ENCODE measurements at regions not wholly inside any gene's neighbourhood (a gene's known extent, or its start where the extent isn't known, plus 50 kb on each side); places are given as distances from the start of the nearest gene placed in this dataset.
"Not testable (repeated sequence)": the region's sequence is repeated elsewhere in the genome, so short reads cannot be mapped to it uniquely, and the experiment has no call there.

GRCh38 chr1:195218428-195219212, 1389.6 kb downstream of the KCNT2 start:
- DNase-seq (ENCODE audit: low read depth in 2 of 2), result no peak

- no peak for DNase-seq (ENCODE audit: low read depth in 2 of 2)
Measured at GRCh38 chr1:195202241-195202640, 1406.0 kb downstream of the KCNT2 start.

GRCh38 chr1:195200772-195201171, 1407.5 kb downstream of the KCNT2 start:
- DNase-seq (ENCODE audit: low read depth in 2 of 2), result no peak

GRCh38 chr1:195197116-195197515, 1411.1 kb downstream of the KCNT2 start:
- no peak for DNase-seq (ENCODE audit: low read depth in 2 of 2)

- no peak for DNase-seq (ENCODE audit: low read depth in 2 of 2)
Measured at GRCh38 chr1:195195423-195196057, 1412.7 kb downstream of the KCNT2 start.

GRCh38 chr1:195193134-195193533, 1415.1 kb downstream of the KCNT2 start:
- DNase-seq (ENCODE audit: low read depth in 2 of 2), result no peak

GRCh38 chr1:195188821-195189220, 1419.4 kb downstream of the KCNT2 start:
- peak; percentile 16 to 17 for DNase-seq (ENCODE audit: low read depth in 2 of 2)

- DNase-seq (ENCODE audit: low read depth in 2 of 2), result no peak
Measured at GRCh38 chr1:195186544-195186943, 1421.7 kb downstream of the KCNT2 start.

GRCh38 chr1:195185736-195186135, 1422.5 kb downstream of the KCNT2 start:
- DNase-seq (ENCODE audit: low read depth in 2 of 2), result no peak

- no peak for DNase-seq (ENCODE audit: low read depth in 2 of 2)
Measured at GRCh38 chr1:195185321-195185720, 1422.9 kb downstream of the KCNT2 start.

GRCh38 chr1:195173753-195174152, 1434.5 kb downstream of the KCNT2 start:
- no peak for DNase-seq (ENCODE audit: low read depth in 2 of 2)

GRCh38 chr1:195159795-195160194, 1448.4 kb downstream of the KCNT2 start:
- DNase-seq (ENCODE audit: low read depth in 2 of 2), result not testable (repeated sequence)

- no peak for DNase-seq (ENCODE audit: low read depth in 2 of 2)
Measured at GRCh38 chr1:195158091-195158490, 1450.1 kb downstream of the KCNT2 start.

GRCh38 chr1:195153107-195153506, 1455.1 kb downstream of the KCNT2 start:
- no peak for DNase-seq (ENCODE audit: low read depth in 2 of 2)

GRCh38 chr1:195150768-195151167, 1457.5 kb downstream of the KCNT2 start:
- DNase-seq (ENCODE audit: low read depth in 2 of 2), result no peak

- no peak for DNase-seq (ENCODE audit: low read depth in 2 of 2)
Measured at GRCh38 chr1:195141294-195141693, 1466.9 kb downstream of the KCNT2 start.

GRCh38 chr1:195130598-195130997, 1477.6 kb downstream of the KCNT2 start:
- no peak for DNase-seq (ENCODE audit: low read depth in 2 of 2)

- DNase-seq (ENCODE audit: low read depth in 2 of 2), result no peak
Measured at GRCh38 chr1:195122497-195122896, 1485.7 kb downstream of the KCNT2 start.

GRCh38 chr1:195113471-195113870, 1494.8 kb downstream of the KCNT2 start:
- DNase-seq (ENCODE audit: low read depth in 2 of 2), result no peak

- no peak for DNase-seq (ENCODE audit: low read depth in 2 of 2)
Measured at GRCh38 chr1:195105773-195106172, 1502.5 kb downstream of the KCNT2 start.

GRCh38 chr1:195105281-195105680, 1503.0 kb downstream of the KCNT2 start:
- DNase-seq (ENCODE audit: low read depth in 2 of 2), result no peak

- DNase-seq (ENCODE audit: low read depth in 2 of 2), result no peak
Measured at GRCh38 chr1:195097316-195097715, 1510.9 kb downstream of the KCNT2 start.

- DNase-seq (ENCODE audit: low read depth in 2 of 2), result no peak
Measured at GRCh38 chr1:195096051-195096521, 1512.2 kb downstream of the KCNT2 start.
